ENCODE measurements at regions not wholly inside any gene's neighbourhood (a gene's known extent, or its start where the extent isn't known, plus 50 kb on each side); places are given as distances from the start of the nearest gene placed in this dataset.
"Not testable (repeated sequence)": the region's sequence is repeated elsewhere in the genome, so short reads cannot be mapped to it uniquely, and the experiment has no call there.

GRCh38 chr2:61742955-61743354, 110.9 kb downstream of the FAM161A start:
- H3K27ac ChIP-seq = no peak overlapping the region
- TF ChIP-seq ZFX (IDR thresholded peaks at IDR 0.05) = no peak
- no peak for TF ChIP-seq CTCF (conservative IDR thresholded peaks at IDR 0.05)

GRCh38 chr2:61737841-61738240, 116.0 kb downstream of the FAM161A start:
- H3K27ac ChIP-seq = no peak overlapping the region
- no peak for TF ChIP-seq ZFX (IDR thresholded peaks at IDR 0.05)
- TF ChIP-seq CTCF (conservative IDR thresholded peaks at IDR 0.05) = no peak

GRCh38 chr2:61736953-61737352, 116.9 kb downstream of the FAM161A start:
- TF ChIP-seq ZFX (IDR thresholded peaks at IDR 0.05) (no peak), CTCF (conservative IDR thresholded peaks at IDR 0.05) (no peak)
- no peak overlapping the region for H3K27ac ChIP-seq

DNA sequence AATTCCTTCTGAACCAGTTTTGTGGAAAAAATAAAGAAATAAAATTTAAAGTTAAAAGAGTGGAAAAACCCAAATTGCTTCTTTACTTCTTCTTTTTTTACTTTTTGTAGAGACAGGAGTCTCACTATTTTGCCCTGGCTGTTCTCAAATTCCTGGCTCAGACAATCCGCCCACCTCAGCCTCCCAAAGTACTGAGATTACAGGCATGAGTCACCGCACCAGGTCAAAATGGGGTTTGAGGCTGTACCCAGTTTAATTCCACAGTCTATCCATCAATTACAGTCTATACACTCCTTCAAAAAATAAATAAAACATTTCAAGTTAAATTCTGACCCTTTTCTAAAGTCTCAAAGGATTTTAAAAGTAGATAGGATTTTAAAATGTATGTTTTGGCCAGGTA, 120.3 kb downstream of the FAM161A start:
- no peak overlapping the region for H3K27ac ChIP-seq
- no peak for TF ChIP-seq CTCF (conservative IDR thresholded peaks at IDR 0.05)
- no peak for TF ChIP-seq ZFX (IDR thresholded peaks at IDR 0.05)

DNA sequence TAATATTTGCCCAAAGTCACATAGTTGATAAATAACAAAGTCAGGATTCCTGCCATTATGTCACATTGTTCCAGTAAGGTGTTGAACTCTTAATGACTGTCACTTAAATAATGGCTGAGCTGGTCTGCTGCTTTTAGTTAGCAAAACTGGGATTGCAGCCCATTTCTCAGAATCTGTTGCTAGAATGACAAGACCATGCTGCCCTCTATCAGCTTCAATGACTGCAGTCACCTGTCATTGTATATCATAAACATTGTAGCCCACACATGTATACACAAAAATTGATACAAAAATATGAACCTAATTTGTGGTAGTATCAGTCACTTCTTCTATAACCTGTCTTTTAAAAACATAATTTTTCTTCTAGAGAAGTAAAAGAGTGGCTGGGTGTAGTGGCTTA, 121.1 kb downstream of the FAM161A start:
- no peak overlapping the region for H3K27ac ChIP-seq
- TF ChIP-seq ZFX (IDR thresholded peaks at IDR 0.05) (no peak), CTCF (conservative IDR thresholded peaks at IDR 0.05) (no peak)

GRCh38 chr2:61727746-61728145, 126.1 kb downstream of the FAM161A start:
- no peak overlapping the region for H3K27ac ChIP-seq
- TF ChIP-seq ZFX (IDR thresholded peaks at IDR 0.05) = no peak
- no peak for TF ChIP-seq CTCF (conservative IDR thresholded peaks at IDR 0.05)

DNA sequence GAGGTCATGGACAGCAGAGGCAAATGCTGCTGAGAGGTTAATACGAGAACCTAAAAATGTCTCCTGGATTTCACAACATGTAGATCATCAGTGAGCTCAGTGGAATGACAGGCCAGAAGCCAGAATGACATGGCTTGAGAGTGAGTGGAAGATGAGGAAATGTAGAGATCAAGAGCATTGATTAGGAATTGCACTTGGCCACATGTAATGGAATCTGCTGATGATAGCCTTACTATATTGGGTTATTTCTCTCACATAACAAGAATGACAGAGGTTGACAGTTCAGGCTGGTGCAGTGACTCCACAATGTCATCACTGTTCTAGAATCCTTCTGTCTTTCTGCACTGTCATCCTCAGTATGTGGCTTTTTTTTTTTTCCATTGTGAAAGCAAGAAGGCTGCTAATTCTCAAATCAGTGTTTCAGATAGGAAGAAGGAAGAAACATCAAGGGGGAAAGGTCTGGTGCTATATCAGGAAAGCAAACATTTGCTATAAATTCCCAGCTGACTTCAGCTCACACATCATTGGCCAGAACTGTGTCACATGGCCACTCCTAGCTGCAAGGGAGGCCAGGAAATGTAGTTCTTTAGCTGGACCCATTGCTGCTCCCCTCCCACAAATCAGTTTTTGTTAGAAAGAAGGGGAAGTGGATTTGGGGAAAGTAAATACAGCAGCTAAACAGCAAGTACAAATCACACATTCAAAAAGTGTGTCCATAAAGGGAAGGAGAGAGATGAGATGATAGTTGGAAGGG, 127.2 kb downstream of the FAM161A start:
- H3K27ac ChIP-seq = no peak overlapping the region
- TF ChIP-seq CTCF (conservative IDR thresholded peaks at IDR 0.05) = no peak
- TF ChIP-seq ZFX (IDR thresholded peaks at IDR 0.05) = no peak

- H3K27ac ChIP-seq = not testable (repeated sequence)
These were observed 130.5 kb downstream of the FAM161A start for GRCh38 chr2:61723364-61723763.

All from C4-2B (cell line).